Upper lobe of left lung (tissue), 6 donors: ENCODE measurements at regions not wholly inside any gene's neighbourhood (a gene's known extent, or its start where the extent isn't known, plus 50 kb on each side); places are given as distances from the start of the nearest gene placed in this dataset.
A peak's percentile ranks its signal among the peaks of the same experiment; 100 is the strongest.
"Not testable (repeated sequence)": the region's sequence is repeated elsewhere in the genome, so short reads cannot be mapped to it uniquely, and the experiment has no call there.

Experiments used
- ATAC-seq, 2 donors: fragments of 200-7000 bp; cut with Tn5 transposase; one replicate each; pipeline ENCODE4 v1.9.1; 2022; ENCODE audit warnings: mild to moderate bottlenecking in 2 of 2, moderate library complexity in 2 of 2; ENCODE audit not compliant: low FRiP score in 2 of 2
- DNase-seq, 2 donors: peaks; one replicate each; pipeline ENCODE4 v3.0.0-alpha.2; 2019 to 2020
- H3K27ac ChIP-seq, 4 donors: fragments of 200-600 bp; sonication (generic); one replicate each; pipeline ENCODE4 v1.5.1; 2016 to 2019
- H3K27me3 ChIP-seq, 4 donors: fragments of 200-600 bp; sonication (generic); one replicate each; pipeline ENCODE4 v1.5.1; 2017 to 2019
- H3K36me3 ChIP-seq, 4 donors: fragments of 200-600 bp; sonication (generic); one replicate each; pipeline ENCODE4 v1.5.1; 2016 to 2019
- H3K4me1 ChIP-seq, 4 donors: fragments of 200-600 bp; sonication (generic); one replicate each; pipeline ENCODE4 v1.5.1; 2018 to 2019
- H3K4me3 ChIP-seq, 4 donors: fragments of 200-600 bp; sonication (generic); one replicate each; pipeline ENCODE4 v1.5.1; 2017 to 2019; ENCODE audit warnings: mild to moderate bottlenecking in 2 of 4, moderate library complexity in 1 of 4
- H3K9me3 ChIP-seq, 4 donors: fragments of 200-600 bp; sonication (generic); one replicate each; pipeline ENCODE4 v1.5.1; 2018 to 2019
- EP300 ChIP-seq, 4 donors: sonication (generic); formaldehyde crosslinking; IDR thresholded peaks; one replicate each; pipeline ENCODE4 v1.5.1; 2017; ENCODE audit warnings: antibody characterized with exemption in 4 of 4, control low read depth in 2 of 4
- POLR2A ChIP-seq, 4 donors: fragments of 450-650 bp; IDR thresholded peaks; one replicate each; pipeline ENCODE4 v1.5.1; 2016 to 2017; ENCODE audit warnings: antibody characterized with exemption in 4 of 4, mild to moderate bottlenecking in 2 of 4
- POLR2AphosphoS5 ChIP-seq, 2 donors: sonication (generic); formaldehyde crosslinking; IDR thresholded peaks; one replicate each; pipeline ENCODE4 v1.5.1; 2017; ENCODE audit warnings: antibody characterized with exemption in 2 of 2
- WGBS, 2 donors: methylation state at CpG; one replicate each; pipeline ENCODE4 v1.1.5; 2017 to 2018; 5-methylcytosine and 5-hydroxymethylcytosine counted together
- TF ChIP-seq, protein P1 (sequence below), 6 experiments: fragments of 450-650 bp in 4 of 6; fragments of 200-600 bp in 2 of 6; sonication (generic) in 2 of 6; IDR thresholded peaks; one replicate each; pipeline ENCODE4 v1.5.1; 2016 to 2019; ENCODE audit warnings: antibody characterized with exemption in 6 of 6
- donor health status: DM: no; HTN: no; CAD: no; lungs with moderate emphysema.
- donor health status: DM: no; HTN: yes; CAD: no; lungs with severe emphysema.

GRCh38 chr15:30824518-30825195, 79.1 kb upstream of the FAN1 start:
- ATAC-seq = no peak
- 60 to 63% methylated on average over 14 of the region's 14 CpGs for WGBS, 2 donors
- DNase-seq = no peak
- Histone ChIP-seq H3K4me1 (no peaks in the 10 kb centered on the region), H3K27me3 (no peaks in the 10 kb centered on the region), H3K9me3 (no peaks in the 10 kb centered on the region), H3K4me3 (no peak overlapping the region), H3K27ac (no peak overlapping the region), H3K36me3 (no peaks in the 10 kb centered on the region)
- TF ChIP-seq, protein P1, sequence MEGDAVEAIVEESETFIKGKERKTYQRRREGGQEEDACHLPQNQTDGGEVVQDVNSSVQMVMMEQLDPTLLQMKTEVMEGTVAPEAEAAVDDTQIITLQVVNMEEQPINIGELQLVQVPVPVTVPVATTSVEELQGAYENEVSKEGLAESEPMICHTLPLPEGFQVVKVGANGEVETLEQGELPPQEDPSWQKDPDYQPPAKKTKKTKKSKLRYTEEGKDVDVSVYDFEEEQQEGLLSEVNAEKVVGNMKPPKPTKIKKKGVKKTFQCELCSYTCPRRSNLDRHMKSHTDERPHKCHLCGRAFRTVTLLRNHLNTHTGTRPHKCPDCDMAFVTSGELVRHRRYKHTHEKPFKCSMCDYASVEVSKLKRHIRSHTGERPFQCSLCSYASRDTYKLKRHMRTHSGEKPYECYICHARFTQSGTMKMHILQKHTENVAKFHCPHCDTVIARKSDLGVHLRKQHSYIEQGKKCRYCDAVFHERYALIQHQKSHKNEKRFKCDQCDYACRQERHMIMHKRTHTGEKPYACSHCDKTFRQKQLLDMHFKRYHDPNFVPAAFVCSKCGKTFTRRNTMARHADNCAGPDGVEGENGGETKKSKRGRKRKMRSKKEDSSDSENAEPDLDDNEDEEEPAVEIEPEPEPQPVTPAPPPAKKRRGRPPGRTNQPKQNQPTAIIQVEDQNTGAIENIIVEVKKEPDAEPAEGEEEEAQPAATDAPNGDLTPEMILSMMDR (IDR thresholded peaks at IDR 0.05) = no peak
- TF ChIP-seq POLR2AphosphoS5 (IDR thresholded peaks at IDR 0.05) (no peak), EP300 (IDR thresholded peaks at IDR 0.05) (no peak), POLR2A (IDR thresholded peaks at IDR 0.05) (no peak)

DNA sequence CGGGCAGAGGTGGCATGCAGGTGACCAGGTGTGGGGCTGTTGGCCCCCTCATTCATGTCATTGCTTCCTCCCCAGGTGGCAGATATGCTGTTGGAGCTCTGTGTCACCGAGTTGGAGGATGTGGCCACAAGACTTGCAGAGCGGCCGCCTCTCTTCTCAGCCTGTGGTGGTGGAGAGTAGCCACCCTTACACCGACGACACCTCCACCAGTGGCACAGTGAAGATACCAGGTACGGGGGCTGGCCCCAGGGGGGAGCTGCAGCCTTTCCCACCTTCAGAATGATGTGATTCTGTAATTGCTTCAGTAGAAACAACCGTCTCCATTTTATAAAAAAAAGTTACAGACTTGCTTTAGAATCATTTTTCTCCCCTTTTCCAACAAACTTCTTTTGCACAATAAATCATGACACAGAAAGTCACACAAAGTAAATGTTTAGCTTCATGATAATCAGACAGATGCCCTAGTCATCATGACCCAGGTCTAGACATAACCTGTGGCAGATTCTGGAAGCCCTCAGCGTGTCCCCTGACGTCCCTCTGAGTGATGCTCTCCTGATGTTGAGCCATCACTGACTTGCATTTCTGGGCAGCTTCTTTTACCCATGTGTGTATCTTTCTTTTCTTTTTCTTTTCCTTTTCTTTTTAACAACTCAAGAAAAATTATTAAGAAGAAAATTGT, 76.0 kb upstream of the FAN1 start:
- Histone ChIP-seq H3K27me3 (no peaks in the 10 kb centered on the region), H3K27ac (no peak overlapping the region), H3K9me3 (no peaks in the 10 kb centered on the region), H3K4me1 (no peaks in the 10 kb centered on the region), H3K4me3 (no peak overlapping the region), H3K36me3 (no peaks in the 10 kb centered on the region)
- ATAC-seq (no peak), DNase-seq (no peak)
- WGBS, 2 donors = 80 to 87% methylated on average over 8 to 9 of the region's 10 CpGs
- TF ChIP-seq, protein P1 (IDR thresholded peaks at IDR 0.05) = no peak
- TF ChIP-seq POLR2AphosphoS5 (IDR thresholded peaks at IDR 0.05) (no peak), POLR2A (IDR thresholded peaks at IDR 0.05) (no peak), EP300 (IDR thresholded peaks at IDR 0.05) (no peak)

- not testable (repeated sequence) for H3K4me1 ChIP-seq, DNase-seq, H3K36me3 ChIP-seq, H3K9me3 ChIP-seq, H3K4me3 ChIP-seq, H3K27me3 ChIP-seq, H3K27ac ChIP-seq
- ATAC-seq = peak; percentile 21 to 52
- 43 to 48% methylated on average over 7 to 8 of the region's 8 CpGs for WGBS, 2 donors
Observed at GRCh38 chr15:30828304-30828639, 75.4 kb upstream of the FAN1 start.

DNA sequence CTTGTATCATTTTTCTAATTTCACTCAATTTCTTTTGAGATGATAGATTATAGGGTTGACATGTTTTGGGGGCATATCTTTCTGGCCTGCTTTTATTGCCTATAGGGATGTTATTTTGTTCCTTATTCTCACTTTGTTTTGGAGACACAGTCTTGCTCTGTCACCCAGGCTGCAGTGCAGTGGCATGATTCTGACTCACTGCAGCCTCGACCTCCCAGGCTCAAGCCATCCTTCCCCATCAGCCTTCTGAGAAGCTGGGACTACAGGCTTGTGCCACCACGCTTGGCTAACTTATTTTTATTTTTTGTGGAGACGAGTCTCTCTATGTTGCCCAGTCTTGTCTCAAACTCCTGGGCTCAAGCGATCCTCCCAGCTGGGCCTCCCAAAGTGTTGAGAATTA, 72.8 kb upstream of the FAN1 start:
- no peaks in the 10 kb centered on the region for H3K9me3 ChIP-seq
- no peaks in the 10 kb centered on the region for H3K27me3 ChIP-seq
- H3K4me1 ChIP-seq = no peaks in the 10 kb centered on the region
- ATAC-seq (no peak), DNase-seq (no peak)
- no peaks in the 10 kb centered on the region for H3K36me3 ChIP-seq
- 89 to 92% methylated on average over 4 of the region's 4 CpGs for WGBS, 2 donors
- H3K4me3 ChIP-seq = no peak overlapping the region
- TF ChIP-seq EP300 (IDR thresholded peaks at IDR 0.05) (no peak), POLR2A (IDR thresholded peaks at IDR 0.05) (no peak), POLR2AphosphoS5 (IDR thresholded peaks at IDR 0.05) (no peak)
- TF ChIP-seq, protein P1 (IDR thresholded peaks at IDR 0.05) = no peak
- no peak overlapping the region for H3K27ac ChIP-seq

DNA sequence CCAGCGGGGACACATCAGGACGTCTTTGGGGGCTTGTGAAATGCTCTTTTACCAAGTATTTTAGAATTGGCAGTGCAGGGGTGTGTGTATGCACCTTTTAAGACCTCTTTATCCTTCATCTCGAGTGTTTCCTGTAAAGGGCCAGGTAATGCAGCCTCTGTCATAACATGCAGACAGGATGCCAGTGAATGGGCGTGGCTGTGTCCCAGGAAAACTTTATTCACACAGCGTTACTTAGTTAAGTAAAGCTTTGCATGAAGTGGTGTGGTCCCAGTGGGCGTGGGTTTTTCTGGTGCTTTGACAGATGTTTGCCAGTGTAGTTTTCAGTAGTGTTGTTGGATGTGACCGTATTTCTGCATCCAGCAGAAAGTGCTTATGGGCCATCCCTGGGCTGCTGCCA, 70.3 kb upstream of the FAN1 start:
- DNase-seq, H3K27me3 ChIP-seq, H3K9me3 ChIP-seq, H3K4me3 ChIP-seq, H3K4me1 ChIP-seq, ATAC-seq, H3K27ac ChIP-seq, H3K36me3 ChIP-seq: not testable (repeated sequence)
- 82 to 89% methylated on average over 5 to 7 of the region's 7 CpGs for WGBS, 2 donors

- not testable (repeated sequence) for H3K36me3 ChIP-seq, H3K4me3 ChIP-seq, ATAC-seq, H3K27ac ChIP-seq, DNase-seq, H3K4me1 ChIP-seq, H3K9me3 ChIP-seq, H3K27me3 ChIP-seq
- WGBS, 2 donors = 92 to 96% methylated on average over 2 of the region's 2 CpGs
Observed at GRCh38 chr15:30841639-30842038, 62.1 kb upstream of the FAN1 start.

GRCh38 chr15:30842798-30843472, 60.8 kb upstream of the FAN1 start:
- WGBS, 2 donors = 29 to 39% methylated on average over 4 of the region's 5 CpGs
- DNase-seq, H3K27ac ChIP-seq, ATAC-seq, H3K4me3 ChIP-seq, H3K36me3 ChIP-seq, H3K27me3 ChIP-seq, H3K4me1 ChIP-seq, H3K9me3 ChIP-seq: not testable (repeated sequence)

GRCh38 chr15:30845536-30845935, 58.2 kb upstream of the FAN1 start:
- ATAC-seq, H3K36me3 ChIP-seq, DNase-seq, H3K9me3 ChIP-seq, H3K27ac ChIP-seq, H3K4me1 ChIP-seq, H3K4me3 ChIP-seq, H3K27me3 ChIP-seq: not testable (repeated sequence)
- 75 to 86% methylated on average over 1 of the region's 1 CpG for WGBS, 2 donors
